ENCODE measurements at regions not wholly inside any gene's neighbourhood (a gene's known extent, or its start where the extent isn't known, plus 50 kb on each side); places are given as distances from the start of the nearest gene placed in this dataset.

- TF ChIP-seq CTCF (IDR thresholded peaks at IDR 0.05; ENCODE audit: low read length, missing control alignments), result no peak
- H3K4me3 ChIP-seq (replicated peaks; ENCODE audit: low read depth, low read length), result no peak overlapping the region
- no peak for DNase-seq (ENCODE audit: low read depth)
These were observed 819.3 kb downstream of the FRK start for GRCh38 chr6:115241373-115241772.

- DNase-seq (ENCODE audit: low read depth), result no peak
- H3K4me3 ChIP-seq (replicated peaks; ENCODE audit: low read depth, low read length), result no peak overlapping the region
- no peak for TF ChIP-seq CTCF (IDR thresholded peaks at IDR 0.05; ENCODE audit: low read length, missing control alignments)
These were observed 839.5 kb downstream of the FRK start for GRCh38 chr6:115221198-115221597.

DNA sequence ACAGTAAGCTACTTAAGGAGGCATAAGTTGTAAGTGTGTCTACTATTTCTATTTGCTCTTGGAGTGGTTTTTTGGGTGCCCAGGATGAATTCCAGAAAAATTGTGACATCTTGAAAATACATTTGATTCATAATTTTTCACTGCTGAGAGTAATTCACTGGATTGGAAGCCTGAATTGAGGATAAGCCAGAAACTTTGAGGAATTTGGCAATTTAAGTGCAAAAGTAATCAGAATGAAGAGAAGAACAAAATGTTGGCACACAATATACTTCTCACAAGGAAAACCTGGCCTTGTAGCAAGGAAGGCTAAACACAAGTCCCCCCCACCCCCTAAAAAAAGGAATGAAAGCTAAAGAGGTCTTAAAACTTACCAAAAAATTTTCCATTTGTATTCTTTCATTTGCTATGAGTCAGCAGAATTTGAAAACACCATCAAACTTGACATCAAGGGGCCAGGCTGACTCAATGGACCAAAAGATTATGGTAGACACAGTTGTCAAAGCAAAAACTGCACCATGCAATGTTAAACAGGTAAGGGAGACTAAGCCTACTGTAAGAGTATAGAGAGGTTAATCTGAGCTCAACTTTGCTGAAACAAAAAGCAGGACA lies 840.0 kb downstream of the FRK start:
- TF ChIP-seq CTCF (IDR thresholded peaks at IDR 0.05; ENCODE audit: low read length, missing control alignments), result no peak
- H3K4me3 ChIP-seq (replicated peaks; ENCODE audit: low read depth, low read length), result no peak overlapping the region
- no peak for DNase-seq (ENCODE audit: low read depth)

DNA sequence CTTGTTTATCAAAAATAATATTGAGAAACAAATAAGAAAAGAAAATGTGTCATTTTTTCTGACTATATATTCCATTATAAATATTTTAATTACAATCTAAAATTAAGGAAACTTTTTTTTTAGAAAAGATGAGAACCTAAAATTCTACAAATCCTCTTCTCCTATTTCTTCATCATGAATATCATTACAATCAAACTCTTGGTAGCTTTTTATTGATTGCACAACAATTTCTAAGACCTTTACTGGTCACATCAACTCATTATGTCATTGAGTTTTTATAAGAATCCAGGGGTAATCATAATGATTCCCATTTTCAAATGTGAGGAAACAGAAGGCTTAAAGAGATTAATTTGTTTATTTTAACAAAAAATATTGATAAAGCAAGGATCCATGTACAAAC lies 841.0 kb downstream of the FRK start:
- TF ChIP-seq CTCF (IDR thresholded peaks at IDR 0.05; ENCODE audit: low read length, missing control alignments), result no peak
- DNase-seq (ENCODE audit: low read depth), result no peak
- H3K4me3 ChIP-seq (replicated peaks; ENCODE audit: low read depth, low read length), result no peak overlapping the region

- no peak for DNase-seq (ENCODE audit: low read depth)
- no peak overlapping the region for H3K4me3 ChIP-seq (replicated peaks; ENCODE audit: low read depth, low read length)
- no peak for TF ChIP-seq CTCF (IDR thresholded peaks at IDR 0.05; ENCODE audit: low read length, missing control alignments)
These were observed 843.9 kb downstream of the FRK start for GRCh38 chr6:115216835-115217234.

DNA sequence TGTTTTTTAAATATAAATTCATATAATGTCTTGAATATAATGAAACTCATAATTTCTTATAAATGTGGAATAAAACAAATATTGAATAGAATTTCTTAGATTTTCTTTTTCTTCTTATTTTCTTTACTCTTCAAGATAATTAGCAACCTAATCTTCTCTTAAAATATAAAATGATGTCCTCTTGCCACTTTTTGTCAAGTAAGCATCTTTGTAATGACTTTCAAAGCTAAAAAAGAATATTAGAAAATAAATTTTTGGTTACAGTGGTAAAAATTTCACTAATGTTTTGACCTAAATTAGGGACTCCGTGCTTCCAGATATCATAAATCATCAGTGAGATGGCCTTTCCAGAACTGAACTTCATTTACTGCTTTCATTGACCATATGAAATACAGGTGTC lies 846.4 kb downstream of the FRK start:
- no peak overlapping the region for H3K4me3 ChIP-seq (replicated peaks; ENCODE audit: low read depth, low read length)
- no peak for TF ChIP-seq CTCF (IDR thresholded peaks at IDR 0.05; ENCODE audit: low read length, missing control alignments)
- DNase-seq (ENCODE audit: low read depth), result no peak

DNA sequence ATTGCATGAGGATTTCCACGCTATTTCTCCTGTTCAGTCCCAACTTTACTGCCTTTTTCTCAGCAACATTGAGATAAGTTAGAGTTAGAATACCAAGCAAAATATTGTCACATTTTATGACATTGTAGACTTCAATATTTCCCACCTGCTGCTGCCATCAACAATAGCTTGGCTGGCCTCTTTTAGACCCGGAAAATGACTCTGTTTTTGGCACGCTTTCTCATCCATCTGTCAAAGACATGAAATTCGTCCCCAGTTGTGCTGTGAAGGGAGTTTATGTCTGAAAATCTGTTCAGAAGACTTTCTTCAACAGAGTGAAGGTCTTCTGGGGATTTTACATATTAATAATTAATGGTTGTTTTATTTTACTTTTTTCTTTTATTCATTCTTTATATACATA lies 857.3 kb downstream of the FRK start:
- H3K4me3 ChIP-seq (replicated peaks; ENCODE audit: low read depth, low read length), result no peak overlapping the region
- DNase-seq (ENCODE audit: low read depth), result no peak
- no peak for TF ChIP-seq CTCF (IDR thresholded peaks at IDR 0.05; ENCODE audit: low read length, missing control alignments)
